ENCODE measurements at regions not wholly inside any gene's neighbourhood (a gene's known extent, or its start where the extent isn't known, plus 50 kb on each side); places are given as distances from the start of the nearest gene placed in this dataset.

GRCh38 chr18:61706276-61706915, 186.4 kb downstream of the RNF152 start:
- no peak for DNase-seq (ENCODE audit: low spot score)
- 85% methylated on average over 3 of the region's 3 CpGs for WGBS
- TF ChIP-seq FOXA1 (IDR thresholded peaks at IDR 0.05), result no peak
- TF ChIP-seq FOXA2 (IDR thresholded peaks at IDR 0.05), result no peak
- TF ChIP-seq EGR1 (IDR thresholded peaks at IDR 0.05; ENCODE audit: low read depth in 2 of 2), result no peak
- TF ChIP-seq SP1 (IDR thresholded peaks at IDR 0.05), result no peak
- TF ChIP-seq RAD21 (IDR thresholded peaks at IDR 0.05), result no peak
- no peak for TF ChIP-seq REST (IDR thresholded peaks at IDR 0.05)
- TF ChIP-seq HNF4A (conservative IDR thresholded peaks at IDR 0.05), result no peak
- no peak for TF ChIP-seq YY1 (IDR thresholded peaks at IDR 0.05)
- no peak for TF ChIP-seq NR2F2 (IDR thresholded peaks at IDR 0.05)
- TF ChIP-seq MAX (IDR thresholded peaks at IDR 0.05), result no peak
- no peak for TF ChIP-seq GABPA (IDR thresholded peaks at IDR 0.05 in 1 of 2, conservative IDR thresholded peaks at IDR 0.05 in 1 of 2)
- TF ChIP-seq RXRA (IDR thresholded peaks at IDR 0.05), result no peak
- TF ChIP-seq JUND (IDR thresholded peaks at IDR 0.05), result no peak
- no peak for TF ChIP-seq HNF4G (IDR thresholded peaks at IDR 0.05)
- TF ChIP-seq TAF1 (conservative IDR thresholded peaks at IDR 0.05), result no peak
- TF ChIP-seq CTCF (IDR thresholded peaks at IDR 0.05; ENCODE audit: low read depth, low read length, missing input control), result no peak
- no peak for TF ChIP-seq ZBTB33 (IDR thresholded peaks at IDR 0.05)
- no peak for TF ChIP-seq ATF3 (IDR thresholded peaks at IDR 0.05)
- H3K27ac ChIP-seq (ENCODE audit: low read depth in 1 of 2, low read length in 2 of 2), result no peak overlapping the region
- no peaks in the 10 kb centered on the region for H3K9me3 ChIP-seq (ENCODE audit: control insufficient read depth in 4 of 4, low read length in 3 of 4)
- H3K4me3 ChIP-seq (ENCODE audit: low read depth in 1 of 3, low read length in 3 of 3), result no peak overlapping the region
- H3K9ac ChIP-seq (ENCODE audit: low read depth in 1 of 2, low read length in 2 of 2), result no peak overlapping the region
- no peaks in the 10 kb centered on the region for H3K36me3 ChIP-seq (ENCODE audit: control insufficient read depth in 4 of 4, insufficient read depth in 3 of 4, low read depth in 1 of 4, low read length in 3 of 4)
- H3K4me1 ChIP-seq (ENCODE audit: control insufficient read depth in 4 of 4, insufficient read depth in 4 of 4, low read length in 3 of 4), result no peaks in the 10 kb centered on the region
- no peaks in the 10 kb centered on the region for H3K27me3 ChIP-seq (ENCODE audit: control insufficient read depth in 4 of 4, insufficient read depth in 4 of 4, low read length in 3 of 4)

Measured in liver (tissue), 8 donors.